GM18867 (cell line): ENCODE measurements at regions not wholly inside any gene's neighbourhood (a gene's known extent, or its start where the extent isn't known, plus 50 kb on each side); places are given as distances from the start of the nearest gene placed in this dataset.
"Not testable (repeated sequence)": the region's sequence is repeated elsewhere in the genome, so short reads cannot be mapped to it uniquely, and the experiment has no call there.

Experiments
- ATAC-seq: cut with Tn5 transposase; IDR thresholded peaks from one replicate; pipeline ENCODE4 v1.9.1; 2021; ENCODE audit warnings: mild to moderate bottlenecking, moderate library complexity; ENCODE audit not compliant: unreplicated experiment

DNA sequence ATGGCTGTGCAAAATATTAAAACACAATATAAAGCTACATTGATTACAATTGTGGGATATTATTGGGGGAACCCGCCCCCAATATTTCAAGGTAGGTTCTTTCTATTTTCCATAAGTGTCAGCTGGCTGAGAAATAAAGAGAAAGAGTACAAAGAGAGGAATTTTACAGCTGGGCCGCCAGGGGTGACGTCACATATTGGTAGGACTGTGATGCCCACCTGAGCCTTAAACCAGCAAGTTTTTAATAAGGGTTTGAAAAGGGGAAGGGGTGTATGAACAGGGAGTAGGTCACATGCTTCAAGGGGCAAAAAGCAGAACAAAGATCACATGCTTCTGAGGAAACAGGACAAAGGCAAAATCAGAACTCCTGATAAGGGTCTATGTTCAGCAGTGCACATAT, 219.3 kb upstream of the CNTNAP5 start:
- not testable (repeated sequence) for ATAC-seq

DNA sequence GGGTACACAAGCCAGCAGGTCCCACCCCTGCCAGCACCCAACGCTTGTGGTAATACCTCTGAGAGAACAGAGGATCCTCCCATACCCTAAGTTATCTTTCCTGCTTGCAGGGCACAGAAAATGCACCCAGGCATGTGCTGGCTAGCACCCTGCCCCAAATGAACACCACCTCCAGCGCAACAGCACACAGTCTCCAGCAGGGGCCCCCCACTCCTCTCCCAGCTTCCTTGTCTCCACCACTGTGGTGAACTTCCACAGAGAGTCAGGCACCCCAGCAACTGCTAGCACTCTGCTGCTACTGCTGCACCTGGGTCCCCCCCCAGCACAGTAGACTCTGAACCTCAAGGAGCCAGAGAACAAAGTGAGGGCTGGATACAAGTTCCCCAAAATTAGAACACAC, 216.8 kb upstream of the CNTNAP5 start:
- no peak for ATAC-seq

DNA sequence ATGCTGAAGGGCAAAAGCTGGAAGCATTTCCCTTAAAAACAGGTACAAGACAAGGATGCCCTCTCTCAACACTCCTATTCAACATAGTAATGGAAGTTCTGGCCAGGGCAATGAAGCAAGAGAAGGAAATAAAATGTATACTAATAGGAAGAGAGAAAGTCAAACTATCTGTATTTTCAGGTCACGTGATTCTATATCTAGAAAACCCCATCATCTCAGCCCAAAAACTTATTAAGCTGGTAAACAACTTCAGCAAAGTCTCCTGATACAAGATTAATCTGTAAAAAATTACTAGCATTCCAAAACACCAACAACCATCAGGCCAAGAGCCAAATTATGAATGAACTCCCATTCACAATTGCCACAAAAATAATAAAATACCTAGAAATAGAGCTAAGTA, 213.2 kb upstream of the CNTNAP5 start:
- no peak for ATAC-seq

DNA sequence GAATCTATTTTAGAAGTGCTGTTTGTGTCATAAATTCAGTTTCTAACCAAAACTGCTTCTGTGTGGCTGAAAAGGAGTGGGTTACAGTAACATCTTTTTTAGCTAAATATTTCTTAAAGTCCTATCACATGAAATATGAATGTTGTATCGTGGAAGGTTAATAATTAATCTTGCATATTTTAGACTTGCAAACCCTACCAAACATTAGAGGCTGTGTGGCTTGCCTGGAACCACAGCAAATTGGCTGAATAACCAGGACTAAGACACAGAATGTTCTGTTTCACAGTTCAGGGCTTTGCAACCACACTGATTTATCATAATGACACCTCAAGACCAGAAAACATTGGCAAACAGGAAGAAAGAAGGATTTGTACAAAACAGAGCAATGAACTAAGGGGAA, 208.9 kb upstream of the CNTNAP5 start:
- no peak for ATAC-seq

DNA sequence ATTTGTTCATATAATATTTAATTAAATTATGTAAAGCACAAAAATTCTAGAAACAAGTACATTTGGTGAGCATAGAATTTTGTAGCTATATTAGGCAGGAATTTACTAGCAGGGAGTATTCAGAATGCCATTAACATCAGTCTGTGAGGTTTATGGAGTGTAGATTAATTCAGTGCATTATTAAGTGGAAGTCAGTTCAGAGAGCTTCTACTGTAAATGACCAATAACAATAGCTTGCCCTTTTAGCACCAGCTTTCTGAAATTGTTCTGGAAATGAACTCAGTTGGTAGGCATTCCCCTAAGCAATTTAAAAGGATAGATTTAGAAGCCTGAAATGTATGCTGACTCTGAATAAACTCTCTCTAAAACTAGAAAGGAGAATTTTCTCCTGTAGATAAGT, 208.2 kb upstream of the CNTNAP5 start:
- no peak for ATAC-seq

DNA sequence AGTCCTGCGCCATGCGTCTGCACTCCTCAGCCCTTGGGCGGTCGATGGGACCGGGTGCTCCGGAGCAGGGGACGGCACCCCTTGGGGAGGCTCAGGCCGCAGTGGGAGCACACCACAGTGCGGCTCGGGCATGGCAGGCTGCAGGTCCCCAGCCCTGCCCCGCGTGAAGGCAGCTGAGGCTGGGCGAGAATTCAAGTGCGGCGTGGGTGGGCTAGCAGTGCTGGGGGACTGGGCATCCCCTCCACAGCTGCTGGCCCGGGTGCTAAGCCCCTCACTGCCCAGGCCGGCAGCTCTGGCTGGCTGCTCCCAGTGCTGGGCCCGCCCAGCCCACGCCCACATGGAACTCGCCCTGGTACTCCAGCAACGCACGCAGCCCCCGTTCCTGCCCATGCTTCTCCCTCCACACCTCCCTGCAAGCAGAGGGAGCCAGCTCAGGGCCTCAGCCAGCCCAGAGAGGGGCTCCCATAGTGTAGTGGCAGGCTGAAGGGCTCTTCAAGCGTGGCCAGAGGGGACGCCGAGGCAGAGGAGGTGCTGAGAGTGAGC, 198.3 kb upstream of the CNTNAP5 start:
- no peak for ATAC-seq

DNA sequence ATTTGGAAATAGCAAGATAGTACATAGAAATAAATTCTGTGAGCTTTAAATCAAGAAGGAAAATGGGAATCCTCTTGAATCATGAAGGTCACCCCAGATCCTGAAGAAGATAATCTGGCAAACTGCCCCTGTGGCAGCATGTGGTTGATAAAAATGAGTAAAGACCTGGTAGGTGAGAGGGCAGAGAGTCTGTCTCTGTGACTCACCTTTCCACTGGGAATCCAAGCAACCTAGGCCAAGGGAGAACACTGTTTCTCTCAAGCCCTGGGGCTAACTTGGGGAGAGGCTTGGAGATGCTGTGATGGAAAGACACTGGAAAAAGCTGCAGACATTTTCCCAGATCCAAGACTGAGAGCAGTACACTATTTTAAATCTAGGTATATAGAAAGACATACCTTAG, 185.8 kb upstream of the CNTNAP5 start:
- no peak for ATAC-seq

DNA sequence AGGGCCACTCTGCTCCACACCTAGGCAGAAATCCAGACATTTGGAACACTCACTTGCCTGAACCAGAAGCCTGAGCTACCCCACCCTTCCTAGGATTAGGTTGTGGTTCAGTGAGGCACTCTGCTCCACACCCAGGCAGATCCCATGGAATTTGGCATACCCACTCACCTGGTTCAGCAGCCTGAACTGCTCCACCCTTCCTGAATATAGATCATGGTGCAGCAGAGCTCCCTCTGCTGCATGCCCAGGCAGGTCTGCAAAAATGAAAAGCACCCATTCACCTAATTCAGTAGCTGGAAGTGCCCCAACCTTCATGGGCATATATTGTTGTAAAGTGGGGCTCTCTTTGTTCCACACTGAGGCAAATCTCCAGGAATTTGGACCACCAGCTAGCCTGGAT, 185.1 kb upstream of the CNTNAP5 start:
- no peak for ATAC-seq

DNA sequence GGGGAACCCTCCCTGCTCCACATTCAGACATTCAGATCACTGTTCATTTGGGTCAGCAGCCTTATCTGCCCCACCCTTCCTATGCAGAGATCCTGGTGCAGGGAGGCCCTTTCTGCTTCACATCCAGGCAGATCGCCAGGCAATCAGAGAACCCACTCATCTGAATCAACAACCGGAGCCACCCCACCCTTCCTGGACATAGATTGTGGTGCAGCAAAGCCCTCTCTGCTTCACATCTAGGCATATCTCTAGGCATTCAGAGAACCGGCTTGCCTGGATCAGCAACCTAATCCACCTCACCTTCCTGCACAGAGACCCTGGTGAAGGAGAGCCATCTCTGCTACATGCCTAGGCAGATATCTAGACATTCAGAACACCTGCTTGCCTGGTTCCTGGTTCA, 184.5 kb upstream of the CNTNAP5 start:
- no peak for ATAC-seq

DNA sequence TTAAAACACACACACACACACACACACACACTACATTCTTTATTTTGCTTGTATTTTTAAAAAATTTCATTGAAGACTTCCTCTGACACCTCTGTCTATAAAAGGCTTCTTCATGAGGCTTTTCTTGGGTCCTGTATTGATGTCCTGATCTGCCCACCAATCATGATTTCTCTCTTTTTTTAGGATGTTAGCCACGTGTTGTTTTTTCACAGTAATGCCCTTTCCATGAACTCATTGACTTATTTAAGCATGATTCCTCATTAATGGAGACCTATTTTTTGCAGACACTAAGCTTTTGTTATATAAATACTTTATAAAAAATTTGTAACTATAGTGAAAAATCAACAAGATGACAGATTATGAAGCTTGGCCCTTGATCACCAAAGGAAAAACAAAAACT, 173.8 kb upstream of the CNTNAP5 start:
- no peak for ATAC-seq

DNA sequence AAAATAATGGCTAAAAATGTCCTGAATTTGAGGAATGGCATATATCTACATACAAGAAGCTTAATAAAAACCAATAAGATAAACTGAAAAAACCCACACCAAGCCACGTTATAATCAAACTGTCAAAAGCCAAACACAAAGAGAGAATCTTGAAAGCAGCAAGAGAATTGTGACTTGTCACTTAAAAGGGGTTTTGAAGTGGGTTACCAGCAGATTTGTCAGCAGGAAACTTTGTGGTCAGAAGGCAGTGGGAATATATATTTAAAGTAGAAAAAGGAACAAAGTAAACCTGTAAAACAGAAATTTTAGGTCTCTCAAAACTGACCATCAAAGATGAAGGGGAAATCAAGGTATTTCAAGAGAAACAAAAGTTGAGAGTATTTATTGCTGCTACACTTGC, 171.9 kb upstream of the CNTNAP5 start:
- ATAC-seq: no peak

DNA sequence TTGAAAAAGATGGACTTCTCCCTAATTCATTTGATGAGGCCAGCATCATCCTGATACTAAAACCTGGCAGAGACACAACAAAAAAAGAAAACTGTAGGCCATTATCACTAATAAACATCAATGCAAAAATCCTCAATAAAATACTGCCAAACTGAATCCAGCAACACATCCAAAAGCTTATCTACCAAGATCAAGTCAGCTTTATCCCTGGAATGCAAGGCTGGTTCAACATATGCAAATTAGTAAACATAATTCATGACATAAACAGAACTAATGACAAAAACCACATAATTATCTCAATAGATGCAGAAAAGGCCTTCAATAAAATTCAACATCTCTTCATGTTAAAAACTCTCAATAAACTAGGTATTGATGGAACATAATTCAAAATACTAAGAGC, 166.1 kb upstream of the CNTNAP5 start:
- ATAC-seq: not testable (repeated sequence)

DNA sequence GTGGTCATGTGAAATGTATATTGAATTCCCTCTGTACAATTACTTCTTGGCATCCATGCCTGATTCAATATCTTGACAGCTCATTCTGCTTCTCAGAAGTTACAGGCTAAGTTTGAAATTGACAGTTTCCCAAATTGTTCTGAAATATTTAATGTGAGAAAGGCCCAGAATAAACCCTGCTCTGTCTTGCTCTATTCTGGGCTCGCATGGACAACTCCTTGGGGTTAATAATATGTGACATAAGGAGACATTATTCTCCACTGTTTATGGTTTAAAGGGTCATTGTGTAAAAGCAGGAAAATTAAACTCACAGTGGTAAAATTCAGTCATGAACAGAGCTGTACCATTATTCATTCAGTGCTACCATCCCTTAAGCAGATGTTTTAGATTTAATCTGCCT, 160.7 kb upstream of the CNTNAP5 start:
- ATAC-seq: no peak

DNA sequence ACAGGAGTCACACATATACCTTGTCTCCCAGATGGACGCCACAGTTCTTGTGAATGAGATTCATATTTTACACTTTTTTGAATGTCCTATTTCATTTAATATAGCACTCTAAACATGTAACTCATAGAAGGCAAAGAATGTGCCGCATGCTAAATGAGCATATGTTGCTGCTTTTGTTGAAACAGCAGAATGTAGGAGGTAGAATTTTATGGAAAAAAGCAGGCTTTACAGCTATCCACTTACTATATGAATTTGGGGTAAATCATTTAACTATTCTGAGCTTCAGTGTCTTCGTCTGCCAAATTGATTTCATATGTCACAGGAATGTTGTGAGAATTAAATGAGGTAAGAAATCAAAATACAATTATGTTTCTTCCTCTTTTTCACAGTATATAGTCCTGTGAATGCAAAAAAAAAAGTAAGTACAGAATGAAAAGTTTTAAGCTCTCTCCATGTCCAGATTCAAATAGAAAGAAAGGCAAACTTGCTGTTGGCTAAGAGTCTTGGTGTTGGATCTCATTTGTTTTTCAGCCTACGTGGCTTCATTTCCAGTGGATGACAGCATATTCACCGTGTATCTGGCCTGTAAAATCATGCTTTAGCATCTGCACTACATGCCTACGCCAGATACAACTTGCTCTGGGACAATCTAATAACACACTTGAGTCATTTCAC, 154.7 kb upstream of the CNTNAP5 start:
- ATAC-seq: no peak

DNA sequence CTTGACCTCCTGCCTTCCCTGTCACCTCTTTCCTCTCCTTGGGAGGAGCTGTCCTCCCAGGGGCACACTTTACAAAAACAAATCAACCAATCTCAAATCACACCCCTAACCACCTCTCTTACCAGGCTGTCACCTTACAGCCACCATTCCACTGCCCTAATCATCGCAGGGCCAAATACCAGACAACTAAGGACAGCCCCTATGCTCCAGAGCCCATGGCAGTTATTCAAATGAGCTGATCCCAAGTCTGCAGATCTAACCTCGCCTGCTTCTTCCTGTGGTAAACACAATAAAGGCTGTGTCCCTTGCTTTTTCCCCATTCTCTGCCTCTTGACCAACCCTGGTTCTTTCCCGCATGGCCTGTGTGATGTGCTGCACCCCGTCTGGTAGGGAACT, 154.2 kb upstream of the CNTNAP5 start:
- ATAC-seq: no peak

DNA sequence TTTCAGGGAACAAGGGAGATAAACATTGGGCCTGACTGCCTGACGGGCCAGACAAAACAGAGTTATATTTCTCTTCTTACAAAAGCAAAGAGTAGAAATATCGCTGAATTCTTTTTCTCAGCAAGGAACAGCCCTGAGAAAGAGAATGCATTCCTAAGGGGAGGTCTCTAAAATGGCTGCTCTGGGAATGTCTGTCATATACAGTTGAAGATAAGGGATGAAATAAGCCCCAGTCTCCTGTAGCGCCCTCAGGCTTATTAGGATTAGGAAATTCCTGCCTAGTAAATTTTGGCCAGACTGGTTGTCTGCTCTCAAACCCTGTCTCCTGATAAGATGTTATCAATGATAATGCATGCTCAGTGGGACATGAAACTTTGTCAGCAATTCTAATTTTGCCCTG, 134.9 kb upstream of the CNTNAP5 start:
- ATAC-seq: no peak

DNA sequence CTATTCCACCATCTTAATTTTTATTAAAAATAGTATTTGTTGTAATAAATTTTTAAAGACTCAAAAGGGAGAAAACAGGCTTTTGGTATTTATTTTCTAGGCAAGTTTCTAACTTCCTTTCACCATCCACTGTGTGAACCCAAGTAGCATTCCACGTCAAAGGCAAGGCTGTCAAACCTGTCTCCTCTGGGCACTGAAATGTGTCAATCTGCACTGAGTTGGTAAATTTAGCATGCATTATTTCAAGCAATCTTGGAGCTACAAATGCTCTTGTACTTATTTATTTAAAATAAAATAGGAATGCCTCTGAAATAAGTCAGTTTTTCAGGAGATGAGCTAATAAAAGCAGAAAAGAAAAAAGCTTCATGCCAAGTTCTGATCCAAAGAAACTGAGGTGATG, 130.9 kb upstream of the CNTNAP5 start:
- ATAC-seq: no peak

DNA sequence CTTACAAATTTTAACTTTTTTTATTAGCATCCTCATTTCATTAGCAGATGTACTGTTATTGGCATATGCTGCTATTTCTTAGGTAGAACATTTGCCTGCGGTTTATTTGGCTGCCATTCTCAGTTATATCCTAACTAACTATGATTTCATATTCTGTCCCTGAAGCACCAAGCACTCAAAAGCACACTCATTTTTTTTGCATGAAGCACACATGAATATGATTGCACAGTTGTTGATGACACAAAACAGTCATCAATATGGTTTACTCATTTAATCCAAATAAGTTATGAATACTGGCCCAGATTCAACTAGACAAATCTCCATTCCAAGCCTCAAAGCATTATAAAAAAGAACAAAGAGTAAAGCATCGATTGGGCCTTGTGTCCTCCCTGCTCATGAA, 129.4 kb upstream of the CNTNAP5 start:
- no peak for ATAC-seq

DNA sequence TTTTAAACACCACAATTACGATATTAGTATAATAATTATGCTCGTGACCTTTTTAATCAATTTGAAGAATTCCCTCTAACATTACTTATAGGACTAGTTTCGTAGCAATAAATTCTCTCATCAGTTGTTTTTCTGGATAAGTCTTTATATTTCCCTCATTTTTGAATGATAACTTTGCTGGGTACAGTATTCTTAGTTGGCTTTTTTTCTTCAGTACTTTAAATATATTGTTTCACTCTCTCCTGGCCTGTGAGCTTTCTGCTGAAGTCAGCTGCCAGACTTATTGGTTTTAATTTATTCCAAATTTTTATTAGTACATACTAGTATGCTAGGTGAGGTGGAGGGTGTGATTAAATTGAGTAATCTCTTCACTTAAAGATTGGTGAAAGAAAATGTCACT, 123.8 kb upstream of the CNTNAP5 start:
- ATAC-seq: no peak

DNA sequence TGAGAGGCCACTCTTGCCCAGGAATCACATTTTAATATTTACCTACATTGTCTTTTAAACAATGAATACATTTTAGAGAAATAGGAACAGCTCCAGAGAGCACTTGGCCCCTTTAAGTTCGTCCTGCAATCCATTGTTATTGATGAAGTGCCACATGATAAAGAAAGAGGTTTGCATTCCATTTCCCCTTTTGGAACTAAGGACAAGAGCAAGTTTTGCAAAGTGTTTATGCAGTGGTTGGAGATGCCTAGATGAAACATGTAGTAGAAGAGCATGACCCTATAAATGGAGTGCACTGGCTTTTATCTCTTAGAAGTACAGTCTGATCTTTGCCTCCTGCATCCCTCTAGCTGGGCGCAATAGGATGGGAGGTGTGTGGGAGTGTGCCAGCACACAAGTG, 118.7 kb upstream of the CNTNAP5 start:
- no peak for ATAC-seq

DNA sequence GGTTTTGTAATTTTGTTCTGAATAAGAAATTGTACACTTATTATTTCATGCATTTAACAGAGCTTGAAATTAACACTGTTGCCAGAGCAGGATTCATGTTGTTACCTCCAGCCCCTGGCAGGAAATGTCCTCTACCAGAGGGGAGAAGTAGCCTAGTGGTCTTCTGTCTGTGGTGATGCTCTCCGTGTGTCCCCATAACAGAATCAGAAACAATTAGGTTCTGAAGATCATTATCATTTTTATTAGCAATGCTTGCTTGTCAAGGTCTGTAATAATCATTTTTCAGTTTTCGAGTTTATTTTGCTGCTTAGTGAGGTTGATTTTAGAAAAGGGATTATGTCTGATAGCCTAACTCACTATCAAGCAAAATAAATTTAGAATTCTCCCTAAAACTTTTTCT, 116.6 kb upstream of the CNTNAP5 start:
- ATAC-seq: no peak

DNA sequence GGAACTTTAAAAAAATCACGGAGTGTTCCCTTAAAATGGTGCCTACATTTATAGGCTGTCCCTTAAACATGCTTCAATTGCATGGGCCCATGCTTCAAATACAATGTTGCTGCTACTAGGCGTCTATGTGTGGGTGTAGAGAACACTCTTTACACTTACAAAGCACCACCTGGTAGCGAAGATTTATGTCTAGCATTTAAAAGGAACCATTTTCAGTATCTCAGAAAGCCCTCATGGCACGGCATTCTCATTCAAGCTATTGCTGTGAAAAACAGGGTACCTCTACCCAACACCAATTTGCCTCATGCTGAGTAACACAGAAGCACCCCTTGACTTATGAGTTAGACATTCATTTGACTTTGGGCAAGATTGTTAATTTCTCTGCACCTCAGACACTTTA, 112.9 kb upstream of the CNTNAP5 start:
- no peak for ATAC-seq

DNA sequence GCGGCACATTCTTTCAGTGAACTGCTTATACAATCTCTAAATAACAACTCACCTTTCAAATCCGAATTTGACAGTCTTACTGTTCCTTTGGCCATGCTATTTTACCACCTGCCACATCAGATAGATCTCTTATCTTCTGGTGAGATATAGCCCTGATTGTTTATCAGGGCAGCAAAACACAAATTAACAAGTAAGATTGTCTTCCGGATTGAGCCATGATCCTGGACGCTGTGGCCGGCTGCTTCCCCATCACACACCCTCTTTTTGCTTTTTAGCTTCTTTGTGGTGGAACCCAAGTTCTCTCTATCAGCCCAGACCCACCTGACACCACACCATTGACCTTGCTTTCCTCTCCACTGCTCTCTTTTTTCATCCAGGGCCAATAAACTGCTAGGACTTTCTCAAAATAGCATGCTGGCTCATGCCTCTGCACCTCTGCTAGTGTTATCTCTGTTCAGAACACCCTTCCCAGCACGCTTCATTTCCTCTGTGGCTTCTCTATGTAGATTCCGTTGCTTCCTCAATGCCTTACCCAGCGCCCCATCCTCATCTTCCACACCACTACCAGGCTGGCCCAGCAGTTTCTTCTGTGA, 111.8 kb upstream of the CNTNAP5 start:
- ATAC-seq: no peak
